OCI-LY7 (cell line): ENCODE measurements at regions not wholly inside any gene's neighbourhood (a gene's known extent, or its start where the extent isn't known, plus 50 kb on each side); places are given as distances from the start of the nearest gene placed in this dataset.

ENCODE experiments used
- BruUV-seq: library from RNA; stranded (reverse); fragments of 400-500 nt; replicated peaks from 2 replicates; lab custom pipeline; 2021; lab: Mats Ljungman, UMichigan
- CTCF ChIA-PET: fragments of 300-600 bp; sonication (Branson Sonifier 250); formaldehyde crosslinking; loops from one replicate; lab custom pipeline; 2022; ENCODE audit warnings: antibody characterized with exemption; ENCODE audit not compliant: unreplicated experiment; lab: Charles Lee
- POLR2A ChIA-PET: fragments of 300-600 bp; sonication (Branson Sonifier 250); formaldehyde crosslinking; loops from one replicate; lab custom pipeline; 2022; ENCODE audit warnings: antibody characterized with exemption; lab: Charles Lee
- DNase-seq: peaks from one replicate; pipeline ENCODE4 v3.0.0-alpha.2; 2015; ENCODE audit warnings: low spot score
- H2AFZ ChIP-seq: fragments of 200-600 bp; sonication (generic), shearing (Covaris generic); 2 replicates; pipeline ENCODE4 v1.6.1; 2014; ENCODE audit warnings: mild to moderate bottlenecking, antibody characterized with exemption, low read length, moderate library complexity
- H3K27ac ChIP-seq: fragments of 200-600 bp; sonication (generic); 2 replicates; pipeline ENCODE4 v1.5.1; 2014; ENCODE audit warnings: mixed run types, low read depth, mild to moderate bottlenecking, moderate library complexity, low read length, inconsistent platforms; ENCODE audit not compliant: poor library complexity, severe bottlenecking
- H3K36me3 ChIP-seq: fragments of 200-600 bp; sonication (generic); 2 replicates; pipeline ENCODE4 v1.6.1; 2014; ENCODE audit warnings: mild to moderate bottlenecking, antibody characterized with exemption, low read length, moderate library complexity, mixed read lengths; ENCODE audit not compliant: insufficient read depth
- H3K4me1 ChIP-seq: fragments of 200-600 bp; sonication (generic); 2 replicates; pipeline ENCODE4 v1.5.1; 2014; ENCODE audit warnings: mild to moderate bottlenecking, low read length; ENCODE audit not compliant: insufficient read depth, poor library complexity, severe bottlenecking
- H3K4me2 ChIP-seq: fragments of 200-600 bp; sonication (generic); 2 replicates; pipeline ENCODE4 v1.6.1; 2014; ENCODE audit warnings: mild to moderate bottlenecking, low read length
- H3K4me3 ChIP-seq: fragments of 200-600 bp; sonication (generic); 2 replicates; pipeline ENCODE4 v1.5.1; 2014; ENCODE audit warnings: mild to moderate bottlenecking, low read depth, low read length; ENCODE audit not compliant: poor library complexity, severe bottlenecking
- H3K79me2 ChIP-seq: fragments of 200-600 bp; sonication (generic); 2 replicates; pipeline ENCODE4 v1.6.1; 2016; ENCODE audit warnings: low read depth, mild to moderate bottlenecking, low read length, moderate library complexity, mixed read lengths; ENCODE audit not compliant: insufficient read depth
- H3K9me2 ChIP-seq: fragments of 200-600 bp; sonication (generic); 2 replicates; pipeline ENCODE4 v1.6.1; 2016; ENCODE audit warnings: mild to moderate bottlenecking, low read length, mixed read lengths; ENCODE audit not compliant: insufficient read depth
- H3K9me3 ChIP-seq: fragments of 200-600 bp; sonication (generic); 2 replicates; pipeline ENCODE4 v1.6.1; 2014; ENCODE audit warnings: mild to moderate bottlenecking, mixed run types, low read length, mixed read lengths
- H4K20me1 ChIP-seq: fragments of 200-600 bp; sonication (generic); 2 replicates; pipeline ENCODE4 v1.6.1; 2014; ENCODE audit warnings: mild to moderate bottlenecking, antibody characterized with exemption, low read length, moderate library complexity, mixed read lengths; ENCODE audit not compliant: insufficient read depth
- EZH2phosphoT487 ChIP-seq: fragments of 200-600 bp; sonication (generic); IDR thresholded peaks from 2 replicates; pipeline ENCODE4 v1.6.1; 2018; ENCODE audit warnings: low read depth, borderline replicate concordance, mild to moderate bottlenecking, mixed run types, antibody characterized with exemption, low read length, moderate library complexity, mixed read lengths
- intact Hi-C: fragments of 100-400 bp; cut with micrococcal nuclease; formaldehyde crosslinking; loops from one replicate; pipeline ENCODE4 v1.10.0; 2022; ENCODE audit not compliant: unreplicated experiment
- TF ChIP-seq, protein P1 (sequence below): fragments of 200-600 bp; sonication (generic); conservative IDR thresholded peaks from 2 replicates; pipeline ENCODE4 v1.5.1; 2014; ENCODE audit warnings: mild to moderate bottlenecking, antibody characterized with exemption, low read length, moderate library complexity, mixed read lengths

GRCh38 chr18:43826215-43826614, 548.9 kb upstream of the SYT4 start:
- H3K4me3 ChIP-seq = no peak overlapping the region
- no peaks in the 10 kb centered on the region for H3K4me1 ChIP-seq
- DNase-seq = no peak
- CTCF ChIA-PET = no interaction called here
- POLR2A ChIA-PET = no interaction called here
- intact Hi-C loops = no loop called here
- no peak overlapping the region for H3K27ac ChIP-seq
- H3K9me3 ChIP-seq = no peaks in the 10 kb centered on the region
- no peaks in the 10 kb centered on the region for H4K20me1 ChIP-seq
- H3K9me2 ChIP-seq = no peaks in the 10 kb centered on the region
- H3K4me2 ChIP-seq = no peak overlapping the region
- no TSS peak for BruUV-seq
- H3K79me2 ChIP-seq = no peaks in the 10 kb centered on the region
- H3K36me3 ChIP-seq = no peaks in the 10 kb centered on the region
- TF ChIP-seq, protein P1, sequence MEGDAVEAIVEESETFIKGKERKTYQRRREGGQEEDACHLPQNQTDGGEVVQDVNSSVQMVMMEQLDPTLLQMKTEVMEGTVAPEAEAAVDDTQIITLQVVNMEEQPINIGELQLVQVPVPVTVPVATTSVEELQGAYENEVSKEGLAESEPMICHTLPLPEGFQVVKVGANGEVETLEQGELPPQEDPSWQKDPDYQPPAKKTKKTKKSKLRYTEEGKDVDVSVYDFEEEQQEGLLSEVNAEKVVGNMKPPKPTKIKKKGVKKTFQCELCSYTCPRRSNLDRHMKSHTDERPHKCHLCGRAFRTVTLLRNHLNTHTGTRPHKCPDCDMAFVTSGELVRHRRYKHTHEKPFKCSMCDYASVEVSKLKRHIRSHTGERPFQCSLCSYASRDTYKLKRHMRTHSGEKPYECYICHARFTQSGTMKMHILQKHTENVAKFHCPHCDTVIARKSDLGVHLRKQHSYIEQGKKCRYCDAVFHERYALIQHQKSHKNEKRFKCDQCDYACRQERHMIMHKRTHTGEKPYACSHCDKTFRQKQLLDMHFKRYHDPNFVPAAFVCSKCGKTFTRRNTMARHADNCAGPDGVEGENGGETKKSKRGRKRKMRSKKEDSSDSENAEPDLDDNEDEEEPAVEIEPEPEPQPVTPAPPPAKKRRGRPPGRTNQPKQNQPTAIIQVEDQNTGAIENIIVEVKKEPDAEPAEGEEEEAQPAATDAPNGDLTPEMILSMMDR = no peak
- no peak for TF ChIP-seq EZH2phosphoT487
- no peak overlapping the region for H2AFZ ChIP-seq

DNA sequence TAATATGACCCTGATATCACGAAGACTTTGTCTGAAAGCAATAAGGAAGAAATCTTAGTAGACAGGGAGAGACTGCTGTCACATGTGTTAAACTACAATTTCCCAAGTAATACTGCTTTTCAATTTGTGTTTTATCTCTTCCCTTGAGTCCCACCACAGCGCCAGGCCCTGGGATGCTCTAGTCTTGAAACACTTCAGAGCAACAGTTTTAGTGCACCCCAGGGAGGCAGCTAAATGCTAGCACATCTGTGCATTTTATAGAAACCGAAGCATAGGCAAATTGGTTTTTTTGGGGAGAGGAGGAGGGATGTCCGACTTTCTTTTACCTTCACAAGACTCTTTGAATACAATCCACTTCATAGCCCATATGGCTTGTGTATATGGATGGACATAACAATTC, 550.0 kb upstream of the SYT4 start:
- no peak overlapping the region for H2AFZ ChIP-seq
- H3K4me3 ChIP-seq = no peak overlapping the region
- H3K79me2 ChIP-seq = no peaks in the 10 kb centered on the region
- no peak overlapping the region for H3K27ac ChIP-seq
- intact Hi-C loops = no loop called here
- H3K36me3 ChIP-seq = no peaks in the 10 kb centered on the region
- BruUV-seq = no TSS peak
- ChIA-PET CTCF (no interaction called here), POLR2A (no interaction called here)
- TF ChIP-seq EZH2phosphoT487 = no peak
- TF ChIP-seq, protein P1 = no peak
- no peaks in the 10 kb centered on the region for H3K9me3 ChIP-seq
- no peaks in the 10 kb centered on the region for H4K20me1 ChIP-seq
- no peaks in the 10 kb centered on the region for H3K4me1 ChIP-seq
- no peaks in the 10 kb centered on the region for H3K9me2 ChIP-seq
- no peak for DNase-seq
- H3K4me2 ChIP-seq = no peak overlapping the region

- CTCF ChIA-PET = no interaction called here
- POLR2A ChIA-PET = no interaction called here
- Histone ChIP-seq H4K20me1 (no peaks in the 10 kb centered on the region), H3K36me3 (no peaks in the 10 kb centered on the region), H3K9me3 (no peaks in the 10 kb centered on the region), H2AFZ (no peak overlapping the region), H3K4me3 (no peak overlapping the region), H3K9me2 (no peaks in the 10 kb centered on the region), H3K27ac (no peak overlapping the region), H3K4me2 (no peak overlapping the region), H3K4me1 (no peaks in the 10 kb centered on the region), H3K79me2 (no peaks in the 10 kb centered on the region)
- DNase-seq = no peak
- BruUV-seq = no TSS peak
- TF ChIP-seq, protein P1 = no peak
- no peak for TF ChIP-seq EZH2phosphoT487
- intact Hi-C loops = no loop called here
Measured at GRCh38 chr18:43830303-43830702, 553.0 kb upstream of the SYT4 start.
